ENCODE measurements at regions not wholly inside any gene's neighbourhood (a gene's known extent, or its start where the extent isn't known, plus 50 kb on each side); places are given as distances from the start of the nearest gene placed in this dataset.

GRCh38 chr2:217421834-217422233, 562.0 kb upstream of the TNP1 start:
- Mint-ChIP-seq H3K27me3 (ENCODE audit: insufficient read depth) (no peaks in the 10 kb centered on the region), H3K4me3 (no peak overlapping the region), H3K27ac (no peak overlapping the region), H3K9me3 (no peaks in the 10 kb centered on the region), H3K36me3 (ENCODE audit: low read depth) (no peaks in the 10 kb centered on the region), H3K4me1 (ENCODE audit: low read depth) (peaks cover 28% of the 10 kb centered on the region)
- DNase-seq: no peak
- no peak for TF ChIP-seq CTCF (IDR thresholded peaks at IDR 0.05)

GRCh38 chr2:217420854-217421253, 561.0 kb upstream of the TNP1 start:
- Mint-ChIP-seq H3K27me3 (ENCODE audit: insufficient read depth) (no peaks in the 10 kb centered on the region), H3K4me3 (no peak overlapping the region), H3K4me1 (ENCODE audit: low read depth) (peaks cover 33% of the 10 kb centered on the region), H3K27ac (no peak overlapping the region), H3K9me3 (no peaks in the 10 kb centered on the region), H3K36me3 (ENCODE audit: low read depth) (no peaks in the 10 kb centered on the region)
- DNase-seq: no peak
- TF ChIP-seq CTCF (IDR thresholded peaks at IDR 0.05): no peak

- no peak overlapping the region for H3K27ac Mint-ChIP-seq
- peaks cover 37% of the 10 kb centered on the region for H3K4me1 Mint-ChIP-seq (ENCODE audit: low read depth)
- H3K4me3 Mint-ChIP-seq: no peak overlapping the region
- TF ChIP-seq CTCF (IDR thresholded peaks at IDR 0.05): no peak
- no peaks in the 10 kb centered on the region for H3K9me3 Mint-ChIP-seq
- H3K27me3 Mint-ChIP-seq (ENCODE audit: insufficient read depth): no peaks in the 10 kb centered on the region
- H3K36me3 Mint-ChIP-seq (ENCODE audit: low read depth): no peaks in the 10 kb centered on the region
- DNase-seq: no peak
These were observed 559.3 kb upstream of the TNP1 start for GRCh38 chr2:217419055-217419671.

GRCh38 chr2:217418544-217418943, 558.7 kb upstream of the TNP1 start:
- no peaks in the 10 kb centered on the region for H3K27me3 Mint-ChIP-seq (ENCODE audit: insufficient read depth)
- peaks cover 41% of the 10 kb centered on the region for H3K4me1 Mint-ChIP-seq (ENCODE audit: low read depth)
- H3K9me3 Mint-ChIP-seq: no peaks in the 10 kb centered on the region
- H3K36me3 Mint-ChIP-seq (ENCODE audit: low read depth): no peaks in the 10 kb centered on the region
- DNase-seq: no peak
- TF ChIP-seq CTCF (IDR thresholded peaks at IDR 0.05): no peak
- peak overlapping the region; percentile 90 for H3K27ac Mint-ChIP-seq
- peak overlapping the region; percentile 73 for H3K4me3 Mint-ChIP-seq

- Mint-ChIP-seq H3K4me3 (peak overlapping the region; percentile 73), H3K4me1 (ENCODE audit: low read depth) (peaks cover 45% of the 10 kb centered on the region), H3K27me3 (ENCODE audit: insufficient read depth) (no peaks in the 10 kb centered on the region), H3K36me3 (ENCODE audit: low read depth) (no peaks in the 10 kb centered on the region), H3K27ac (peak overlapping the region; percentile 90), H3K9me3 (no peaks in the 10 kb centered on the region)
- no peak for TF ChIP-seq CTCF (IDR thresholded peaks at IDR 0.05)
- peak; percentile 90 for DNase-seq
These were observed 558.2 kb upstream of the TNP1 start for GRCh38 chr2:217418090-217418489.

GRCh38 chr2:217417536-217417935, 557.7 kb upstream of the TNP1 start:
- H3K27me3 Mint-ChIP-seq (ENCODE audit: insufficient read depth): no peaks in the 10 kb centered on the region
- no peak for TF ChIP-seq CTCF (IDR thresholded peaks at IDR 0.05)
- DNase-seq: no peak
- H3K4me1 Mint-ChIP-seq (ENCODE audit: low read depth): peaks cover 51% of the 10 kb centered on the region
- H3K36me3 Mint-ChIP-seq (ENCODE audit: low read depth): no peaks in the 10 kb centered on the region
- H3K4me3 Mint-ChIP-seq: peak overlapping the region; percentile 73
- H3K27ac Mint-ChIP-seq: peak overlapping the region; percentile 90
- H3K9me3 Mint-ChIP-seq: no peaks in the 10 kb centered on the region

Data from HFFc6 (cell line).